ENCODE measurements at regions not wholly inside any gene's neighbourhood (a gene's known extent, or its start where the extent isn't known, plus 50 kb on each side); places are given as distances from the start of the nearest gene placed in this dataset.

- TF ChIP-seq, protein P1, sequence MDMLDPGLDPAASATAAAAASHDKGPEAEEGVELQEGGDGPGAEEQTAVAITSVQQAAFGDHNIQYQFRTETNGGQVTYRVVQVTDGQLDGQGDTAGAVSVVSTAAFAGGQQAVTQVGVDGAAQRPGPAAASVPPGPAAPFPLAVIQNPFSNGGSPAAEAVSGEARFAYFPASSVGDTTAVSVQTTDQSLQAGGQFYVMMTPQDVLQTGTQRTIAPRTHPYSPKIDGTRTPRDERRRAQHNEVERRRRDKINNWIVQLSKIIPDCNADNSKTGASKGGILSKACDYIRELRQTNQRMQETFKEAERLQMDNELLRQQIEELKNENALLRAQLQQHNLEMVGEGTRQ (IDR thresholded peaks at IDR 0.05; ENCODE audit: low read depth, low read length): no peak
- TF ChIP-seq CTCF (conservative IDR thresholded peaks at IDR 0.05; ENCODE audit: low read depth, low read length) (no peak), CEBPB (IDR thresholded peaks at IDR 0.05; ENCODE audit: low read depth, low read length) (no peak), BHLHE40 (IDR thresholded peaks at IDR 0.05; ENCODE audit: low read depth, low read length) (no peak), MAFK (IDR thresholded peaks at IDR 0.05; ENCODE audit: low read depth, low read length) (no peak), POLR2A (IDR thresholded peaks at IDR 0.05; ENCODE audit: low read depth, low read length) (no peak), RAD21 (IDR thresholded peaks at IDR 0.05; ENCODE audit: low read length) (no peak), ELK1 (IDR thresholded peaks at IDR 0.05; ENCODE audit: borderline replicate concordance, low read depth, low read length) (no peak), RFX5 (IDR thresholded peaks at IDR 0.05; ENCODE audit: low read depth, low read length) (no peak), RCOR1 (IDR thresholded peaks at IDR 0.05; ENCODE audit: insufficient replicate concordance, low read length) (no peak), FOS (IDR thresholded peaks at IDR 0.05; ENCODE audit: low read depth, low read length) (no peak), CHD1 (IDR thresholded peaks at IDR 0.05; ENCODE audit: low read depth, low read length) (no peak), MXI1 (IDR thresholded peaks at IDR 0.05; ENCODE audit: borderline replicate concordance, low read depth, low read length) (no peak)
Observed at GRCh38 chr2:88253997-88254396, 83.9 kb downstream of the THNSL2 start.
